SK-N-SH (cell line): ENCODE measurements at regions not wholly inside any gene's neighbourhood (a gene's known extent, or its start where the extent isn't known, plus 50 kb on each side); places are given as distances from the start of the nearest gene placed in this dataset.

Source experiments
- CTCF ChIA-PET: fragments of 300-600, 350-600 bp; formaldehyde crosslinking; extraction: SDS; loops from one replicate; lab custom pipeline; 2021; lab: Yijun Ruan, JAX
- POLR2A ChIA-PET: fragments of 350-600 bp; sonication (Branson Sonifier 250); formaldehyde crosslinking; extraction: SDS; loops from one replicate; lab custom pipeline; 2020; ENCODE audit warnings: antibody characterized with exemption, inconsistent platforms; lab: Yijun Ruan, JAX
- DNase-seq: peaks from one replicate; pipeline ENCODE4 v3.0.0; 2012
- H2AFZ ChIP-seq: fragments of 200-600 bp; sonication (generic); 2 replicates; pipeline ENCODE4 v1.8.1; 2016; ENCODE audit warnings: antibody characterized with exemption, mild to moderate bottlenecking, low read depth
- H3F3A ChIP-seq: fragments of 200-600 bp; sonication (generic); replicated peaks from 2 replicates; pipeline ENCODE3; 2016; ENCODE audit warnings: antibody characterized with exemption, mild to moderate bottlenecking; ENCODE audit not compliant: insufficient read depth
- H3K27ac ChIP-seq, 2 experiments: fragments of 200-500 bp in 1 of 2; fragments of 200-600 bp in 1 of 2; sonication (Bioruptor generic) in 1 of 2; sonication (generic), shearing (Covaris generic) in 1 of 2; 2 replicates each; pipeline versions ENCODE4 v1.5.1 to v1.6.1; 2014 to 2016; ENCODE audit warnings: low read depth in 2 of 2, inconsistent platforms in 1 of 2, low read length in 1 of 2, mild to moderate bottlenecking in 1 of 2, mixed read lengths in 1 of 2
- H3K27me3 ChIP-seq: fragments of 200-600 bp; sonication (generic), shearing (Covaris generic); 2 replicates; pipeline ENCODE4 v1.6.1; 2016; ENCODE audit warnings: mixed run types; ENCODE audit not compliant: insufficient read depth
- H3K36me3 ChIP-seq, 2 experiments: fragments of 200-500 bp in 1 of 2; fragments of 200-600 bp in 1 of 2; sonication (Bioruptor generic) in 1 of 2; sonication (generic) in 1 of 2; replicated peaks in 1 of 2; 2 replicates each; pipeline versions ENCODE3 to v1.5.1; 2014 to 2016; ENCODE audit warnings: low read length in 1 of 2, mild to moderate bottlenecking in 1 of 2; ENCODE audit not compliant: insufficient read depth in 2 of 2, control insufficient read depth in 1 of 2
- H3K4me1 ChIP-seq, 2 experiments: fragments of 200-500 bp in 1 of 2; fragments of 200-600 bp in 1 of 2; sonication (Bioruptor generic) in 1 of 2; sonication (generic), shearing (Covaris generic) in 1 of 2; 2 replicates each; pipeline versions ENCODE4 v1.5.1 to v1.6.1; 2014 to 2016; ENCODE audit warnings: low read depth in 1 of 2, low read length in 1 of 2, mixed run types in 1 of 2; ENCODE audit not compliant: insufficient read depth in 2 of 2, control insufficient read depth in 1 of 2
- H3K4me2 ChIP-seq: fragments of 200-600 bp; sonication (generic), shearing (Covaris generic); 2 replicates; pipeline ENCODE4 v1.6.1; 2017; ENCODE audit warnings: mixed run types
- H3K4me3 ChIP-seq, 2 experiments: fragments of 200-500 bp in 1 of 2; fragments of 200-600 bp in 1 of 2; sonication (Bioruptor generic) in 1 of 2; sonication (generic), shearing (Covaris generic) in 1 of 2; 2 replicates each; pipeline versions ENCODE4 v1.5.1 to v1.8.1; 2014 to 2016; ENCODE audit warnings: low read depth in 2 of 2, inconsistent platforms in 1 of 2, low read length in 1 of 2, mild to moderate bottlenecking in 1 of 2, mixed read lengths in 1 of 2, moderate library complexity in 1 of 2
- H3K79me2 ChIP-seq: fragments of 200-600 bp; sonication (generic); 2 replicates; pipeline ENCODE4 v1.8.1; 2017; ENCODE audit warnings: mild to moderate bottlenecking; ENCODE audit not compliant: insufficient read depth
- H3K9ac ChIP-seq: fragments of 200-600 bp; sonication (generic); 2 replicates; pipeline ENCODE4 v1.6.1; 2017; ENCODE audit warnings: mixed run types
- H3K9me2 ChIP-seq: fragments of 200-600 bp; sonication (generic); 2 replicates; pipeline ENCODE4 v1.6.1; 2017; ENCODE audit warnings: mixed run types
- H3K9me3 ChIP-seq: fragments of 200-600 bp; sonication (generic); 2 replicates; pipeline ENCODE4 v1.6.1; 2017; ENCODE audit warnings: mixed run types, mild to moderate bottlenecking, moderate library complexity
- H4K20me1 ChIP-seq: fragments of 200-600 bp; sonication (generic); 2 replicates; pipeline ENCODE4 v1.6.1; 2017; ENCODE audit warnings: mild to moderate bottlenecking, mixed run types; ENCODE audit not compliant: insufficient read depth
- CTCF ChIP-seq: fragments of 200-600 bp; sonication (generic); IDR thresholded peaks from 2 replicates; pipeline ENCODE4 v1.6.1; 2017; ENCODE audit warnings: antibody characterized with exemption, mild to moderate bottlenecking, moderate library complexity
- ELF1 ChIP-seq: IDR thresholded peaks from 2 replicates; pipeline ENCODE4 v1.4.0; 2012
- EP300 ChIP-seq, 2 experiments: IDR thresholded peaks; 2 replicates each; pipeline versions ENCODE4 v1.4.0 to v1.6.1; 2012; ENCODE audit warnings: borderline replicate concordance in 1 of 2, low read depth in 1 of 2, low read length in 1 of 2
- FOSL2 ChIP-seq: IDR thresholded peaks from 2 replicates; pipeline ENCODE4 v1.4.0; 2012; ENCODE audit warnings: low read depth, mild to moderate bottlenecking, moderate library complexity, borderline replicate concordance
- IRF3 ChIP-seq: fragments of 150-350 bp; IDR thresholded peaks from 2 replicates; pipeline ENCODE4 v1.6.1; 2016; ENCODE audit warnings: mild to moderate bottlenecking, low read depth, low read length
- MAX ChIP-seq: IDR thresholded peaks from 2 replicates; pipeline ENCODE4 v1.4.0; 2012; ENCODE audit warnings: low read depth
- MEF2A ChIP-seq: IDR thresholded peaks from 2 replicates; pipeline ENCODE4 v1.4.0; 2012; ENCODE audit warnings: low read depth, borderline replicate concordance
- NFIC ChIP-seq: IDR thresholded peaks from 2 replicates; pipeline ENCODE4 v1.4.0; 2012; ENCODE audit warnings: borderline replicate concordance
- NRF1 ChIP-seq: IDR thresholded peaks from 2 replicates; pipeline ENCODE4 v1.6.1; 2012; ENCODE audit warnings: low read depth, mild to moderate bottlenecking, low read length
- REST ChIP-seq: IDR thresholded peaks from 2 replicates; pipeline ENCODE4 v1.6.1; 2012; ENCODE audit warnings: mild to moderate bottlenecking, low read depth, low read length, moderate library complexity
- RFX5 ChIP-seq: IDR thresholded peaks from 2 replicates; pipeline ENCODE4 v1.6.1; 2012; ENCODE audit warnings: mild to moderate bottlenecking, improper control_type of control experiment, low read length
- RXRA ChIP-seq: IDR thresholded peaks from 2 replicates; pipeline ENCODE4 v1.4.0; 2012; ENCODE audit warnings: low read depth, mild to moderate bottlenecking, borderline replicate concordance
- SIN3A ChIP-seq: IDR thresholded peaks from 2 replicates; pipeline ENCODE4 v1.6.1; 2012; ENCODE audit warnings: low read depth, mild to moderate bottlenecking, low read length, moderate library complexity, borderline replicate concordance
- USF2 ChIP-seq: fragments of 150-350 bp; IDR thresholded peaks from 2 replicates; pipeline ENCODE4 v1.6.1; 2017; ENCODE audit warnings: antibody characterized with exemption, low read length, low read depth, borderline replicate concordance
- ZBTB33 ChIP-seq: IDR thresholded peaks from 2 replicates; pipeline ENCODE4 v1.4.0; 2012; ENCODE audit warnings: low read depth, borderline replicate concordance
- WGBS: methylation state at CpG from one replicate; pipeline ENCODE4 v1.1.6; 2017; ENCODE audit warnings: low lambda C conversion rate; 5-methylcytosine and 5-hydroxymethylcytosine counted together

- no peak overlapping the region for H3K9ac ChIP-seq
- WGBS, result 51% methylated on average over 10 of the region's 10 CpGs
- H3K4me1 ChIP-seq, result peaks cover 0 to 20% of the 10 kb centered on the region in 2 experiments; a peak in 1 of 4 replicates
- H2AFZ ChIP-seq, result no peak overlapping the region
- H3K79me2 ChIP-seq, result no peaks in the 10 kb centered on the region
- H3K36me3 ChIP-seq, result no peaks in the 10 kb centered on the region
- no peak overlapping the region for H3K27ac ChIP-seq
- H3K9me3 ChIP-seq, result no peaks in the 10 kb centered on the region
- TF ChIP-seq SIN3A (no peak), USF2 (no peak), NRF1 (no peak)
- no peaks in the 10 kb centered on the region for H4K20me1 ChIP-seq
- H3K27me3 ChIP-seq, result peaks cover 13% of the 10 kb centered on the region
- CTCF ChIA-PET, result interaction anchor here (0.8 kb wide), 1 partner anchor 296 kb away, joined by 3 read pairs; no protein-coding TSS in a partner anchor
- POLR2A ChIA-PET, result no interaction called here
- DNase-seq, result no peak
- H3K9me2 ChIP-seq, result no peaks in the 10 kb centered on the region
- no peak overlapping the region for H3K4me2 ChIP-seq
- H3F3A ChIP-seq, result no peaks in the 10 kb centered on the region
- no peak overlapping the region for H3K4me3 ChIP-seq
Measured at GRCh38 chr3:194019398-194020165, 116.4 kb upstream of the HES1 start.

- no peak for DNase-seq
- H3K4me1 ChIP-seq, result peaks cover 0 to 11% of the 10 kb centered on the region in 2 experiments; a peak in 1 of 4 replicates
- H3K9ac ChIP-seq, result no peak overlapping the region
- H4K20me1 ChIP-seq, result no peaks in the 10 kb centered on the region
- no peaks in the 10 kb centered on the region for H3F3A ChIP-seq
- no peak overlapping the region for H3K27ac ChIP-seq
- WGBS, result 53% methylated on average over 2 of the region's 2 CpGs
- ChIA-PET CTCF (interaction anchor here (0.6 to 1.2 kb wide), 2 partner anchors 14 to 27 kb away, joined by 3 to 4 read pairs; no protein-coding TSS in a partner anchor), POLR2A (no interaction called here)
- H3K79me2 ChIP-seq, result no peaks in the 10 kb centered on the region
- H3K4me2 ChIP-seq, result no peak overlapping the region
- no peak overlapping the region for H2AFZ ChIP-seq
- no peaks in the 10 kb centered on the region for H3K36me3 ChIP-seq
- H3K9me2 ChIP-seq, result no peaks in the 10 kb centered on the region
- H3K27me3 ChIP-seq, result peaks cover 5% of the 10 kb centered on the region
- no peak overlapping the region for H3K4me3 ChIP-seq
- H3K9me3 ChIP-seq, result no peaks in the 10 kb centered on the region
- TF ChIP-seq CTCF (no peak), FOSL2 (no peak), ZBTB33 (no peak), MAX (no peak), REST (no peak), SIN3A (no peak), IRF3 (no peak), EP300 (IDR thresholded peaks at IDR 0.05; ENCODE audit: borderline replicate concordance in 1 of 2, low read depth in 1 of 2, low read length in 1 of 2) (no peak), RXRA (no peak), ELF1 (no peak), RFX5 (no peak), MEF2A (no peak), NFIC (no peak)
Measured at GRCh38 chr3:194022052-194022451, 113.9 kb upstream of the HES1 start.
